GM23248 (cell line): ENCODE measurements at regions not wholly inside any gene's neighbourhood (a gene's known extent, or its start where the extent isn't known, plus 50 kb on each side); places are given as distances from the start of the nearest gene placed in this dataset.

Experiments
- EZH2 ChIP-seq: fragments of 200-600 bp; sonication (generic); IDR thresholded peaks from 2 replicates; pipeline ENCODE4 v1.6.1; 2018; ENCODE audit warnings: antibody characterized with exemption, mild to moderate bottlenecking; ENCODE audit not compliant: insufficient read depth, poor library complexity, severe bottlenecking
- EZH2phosphoT487 ChIP-seq: fragments of 200-600 bp; sonication (generic); IDR thresholded peaks from 2 replicates; pipeline ENCODE4 v1.6.1; 2018; ENCODE audit warnings: antibody characterized with exemption, moderate library complexity, mild to moderate bottlenecking, low read depth; ENCODE audit not compliant: insufficient read depth

- TF ChIP-seq EZH2: no peak
- no peak for TF ChIP-seq EZH2phosphoT487
Measured at GRCh38 chr2:147008481-147008880, 836.3 kb upstream of the ACVR2A start.
